Esophagus squamous epithelium (tissue), 5 donors: ENCODE measurements at regions not wholly inside any gene's neighbourhood (a gene's known extent, or its start where the extent isn't known, plus 50 kb on each side); places are given as distances from the start of the nearest gene placed in this dataset.
"Not testable (repeated sequence)": the region's sequence is repeated elsewhere in the genome, so short reads cannot be mapped to it uniquely, and the experiment has no call there.

Source experiments
- DNase-seq: peaks from one replicate; lab custom pipeline; 2025; lab: John Stamatoyannopoulos, UW
- H3K27ac ChIP-seq, 4 donors: fragments of 200-600 bp; sonication (generic); one replicate each; pipeline ENCODE4 v1.5.1; 2016 to 2019; ENCODE audit warnings: mild to moderate bottlenecking in 1 of 4
- H3K27me3 ChIP-seq, 4 donors: fragments of 200-600 bp; sonication (generic); 1 replicate in 3 of 4; 2 replicates in 1 of 4; pipeline versions ENCODE4 v1.5.1 to v1.6.0; 2017 to 2021; ENCODE audit warnings: antibody characterized with exemption in 1 of 4
- H3K36me3 ChIP-seq, 3 donors: fragments of 200-600 bp; sonication (generic); one replicate each; pipeline ENCODE4 v1.5.1; 2016 to 2019
- H3K4me1 ChIP-seq, 3 donors: fragments of 200-600 bp; sonication (generic); one replicate each; pipeline ENCODE4 v1.5.1; 2017 to 2019
- H3K4me3 ChIP-seq, 4 donors: fragments of 200-600 bp; sonication (generic); 1 replicate in 3 of 4; 2 replicates in 1 of 4; pipeline ENCODE4 v1.5.1; 2016 to 2019; ENCODE audit warnings: mild to moderate bottlenecking in 2 of 4, moderate library complexity in 1 of 4
- H3K9me3 ChIP-seq, 3 donors: fragments of 200-600 bp; sonication (generic); one replicate each; pipeline ENCODE4 v1.5.1; 2016 to 2019
- CTCF ChIP-seq, 6 experiments: fragments of 450-650 bp in 4 of 6; fragments of 200-600 bp in 2 of 6; sonication (generic) in 2 of 6; IDR thresholded peaks; one replicate each; pipeline ENCODE4 v1.5.1; 2016 to 2019; ENCODE audit warnings: antibody characterized with exemption in 6 of 6, mild to moderate bottlenecking in 4 of 6, moderate library complexity in 4 of 6
- POLR2A ChIP-seq, 4 donors: fragments of 450-650 bp; IDR thresholded peaks; one replicate each; pipeline ENCODE4 v1.6.1; 2017; ENCODE audit warnings: antibody characterized with exemption in 4 of 4, mild to moderate bottlenecking in 4 of 4, moderate library complexity in 3 of 4
- WGBS, 2 donors: methylation state at CpG; one replicate each; pipeline ENCODE4 v1.1.5; 2018; 5-methylcytosine and 5-hydroxymethylcytosine counted together
- intact Hi-C: fragments of 100-400 bp; cut with DNase I; formaldehyde crosslinking; loops from one replicate; pipeline ENCODE4 v1.15.0; 2022
- donor health status: DM: yes; HTN: yes; CAD: no.

DNA sequence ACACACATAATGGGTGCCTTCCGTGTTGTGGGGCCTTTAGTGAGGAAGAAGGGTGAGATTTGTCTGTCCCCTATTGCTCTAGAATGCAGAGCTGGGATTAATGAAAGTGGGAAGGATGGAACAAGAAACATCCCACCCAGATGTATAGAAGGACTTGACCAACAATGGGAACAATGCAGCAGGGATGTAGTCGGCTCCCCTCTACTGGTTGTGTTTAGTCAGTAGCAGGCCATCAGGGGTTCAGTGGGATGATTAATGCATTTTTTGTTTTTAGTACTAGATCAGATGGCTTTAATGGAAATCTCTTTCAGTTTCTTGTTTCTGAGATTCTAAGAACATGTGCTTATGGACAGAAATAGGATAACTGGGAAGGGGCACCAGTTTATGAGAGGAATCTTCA, 156.0 kb upstream of the ROPN1 start:
- Histone ChIP-seq H3K27ac (no peak overlapping the region), H3K4me1 (peaks cover 0 to 3% (median 0%) of the 10 kb centered on the region in 3 donors), H3K36me3 (no peaks in the 10 kb centered on the region), H3K9me3 (no peaks in the 10 kb centered on the region), H3K27me3 (peaks cover 0 to 5% (median 0%) of the 10 kb centered on the region in 4 donors), H3K4me3 (no peak overlapping the region)
- 75 to 100% methylated on average over 2 of the region's 2 CpGs for WGBS, 2 donors
- intact Hi-C loops, result no loop called here
- no peak for DNase-seq
- TF ChIP-seq POLR2A (IDR thresholded peaks at IDR 0.05) (no peak), CTCF (IDR thresholded peaks at IDR 0.05) (no peak)

DNA sequence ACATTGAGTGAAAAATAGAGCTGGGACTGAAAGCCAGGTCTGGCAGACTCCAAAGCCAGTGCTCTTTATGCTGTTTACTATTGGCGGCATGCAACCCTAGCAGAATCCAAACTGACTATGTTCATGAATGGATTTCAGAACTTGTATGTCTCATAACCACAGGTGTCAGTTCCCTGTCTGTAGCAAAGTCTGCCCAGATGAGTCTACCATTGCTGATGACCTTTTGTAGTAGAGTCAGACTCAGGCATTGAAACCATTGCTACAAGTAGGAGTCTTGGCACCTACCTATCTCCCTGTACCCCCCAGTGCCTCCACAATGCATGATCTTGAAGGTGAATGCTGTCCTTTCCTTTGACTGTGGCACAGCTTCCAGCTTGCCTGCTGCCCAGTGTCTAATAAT, 157.2 kb upstream of the ROPN1 start:
- 88 to 93% methylated on average over 1 of the region's 1 CpG for WGBS, 2 donors
- Histone ChIP-seq H3K4me1 (peaks cover 0 to 3% (median 0%) of the 10 kb centered on the region in 3 donors), H3K36me3 (no peaks in the 10 kb centered on the region), H3K27me3 (peaks cover 0 to 2% (median 0%) of the 10 kb centered on the region in 4 donors), H3K4me3 (no peak overlapping the region), H3K9me3 (no peaks in the 10 kb centered on the region), H3K27ac (no peak overlapping the region)
- no peak for TF ChIP-seq POLR2A (IDR thresholded peaks at IDR 0.05)
- no peak for DNase-seq
- intact Hi-C loops, result no loop called here

GRCh38 chr3:124149771-124150170, 157.8 kb upstream of the ROPN1 start:
- peaks cover 0 to 3% (median 0%) of the 10 kb centered on the region in 3 donors for H3K4me1 ChIP-seq
- WGBS, 2 donors, result 58 to 68% methylated on average over 3 of the region's 3 CpGs
- H3K36me3 ChIP-seq, result no peaks in the 10 kb centered on the region
- no peaks in the 10 kb centered on the region for H3K9me3 ChIP-seq
- H3K27ac ChIP-seq, result no peak overlapping the region
- DNase-seq, result no peak
- no peak overlapping the region for H3K4me3 ChIP-seq
- H3K27me3 ChIP-seq, result no peaks in the 10 kb centered on the region
- TF ChIP-seq POLR2A (IDR thresholded peaks at IDR 0.05), result no peak
- no peak for TF ChIP-seq CTCF (IDR thresholded peaks at IDR 0.05)
- intact Hi-C loops, result no loop called here

- H3K4me3 ChIP-seq, result not testable (repeated sequence)
- WGBS, 2 donors, result 89 to 100% methylated on average over 1 of the region's 1 CpG
- peaks cover 0 to 13% (median 3%) of the 10 kb centered on the region in 3 donors for H3K4me1 ChIP-seq
Observed at GRCh38 chr3:124152891-124153290, 161.0 kb upstream of the ROPN1 start.

GRCh38 chr3:124156866-124157712, 165.2 kb upstream of the ROPN1 start:
- intact Hi-C loops, result no loop called here
- Histone ChIP-seq H3K4me1 (peaks cover 0 to 13% (median 0%) of the 10 kb centered on the region in 3 donors), H3K9me3 (no peaks in the 10 kb centered on the region), H3K27ac (peak overlapping the region in 1 of 4 donors; percentile 2), H3K27me3 (no peaks in the 10 kb centered on the region), H3K36me3 (no peaks in the 10 kb centered on the region), H3K4me3 (no peak overlapping the region)
- TF ChIP-seq CTCF (IDR thresholded peaks at IDR 0.05) (no peak), POLR2A (IDR thresholded peaks at IDR 0.05) (no peak)
- 33 to 46% methylated on average over 6 of the region's 6 CpGs for WGBS, 2 donors
- no peak for DNase-seq

More at GRCh38 chr3:124152891-124153290, 161.0 kb upstream of the ROPN1 start:
- intact Hi-C loops, H3K27me3 ChIP-seq, H3K36me3 ChIP-seq, H3K27ac ChIP-seq, DNase-seq, H3K9me3 ChIP-seq: not testable (repeated sequence)

DNA sequence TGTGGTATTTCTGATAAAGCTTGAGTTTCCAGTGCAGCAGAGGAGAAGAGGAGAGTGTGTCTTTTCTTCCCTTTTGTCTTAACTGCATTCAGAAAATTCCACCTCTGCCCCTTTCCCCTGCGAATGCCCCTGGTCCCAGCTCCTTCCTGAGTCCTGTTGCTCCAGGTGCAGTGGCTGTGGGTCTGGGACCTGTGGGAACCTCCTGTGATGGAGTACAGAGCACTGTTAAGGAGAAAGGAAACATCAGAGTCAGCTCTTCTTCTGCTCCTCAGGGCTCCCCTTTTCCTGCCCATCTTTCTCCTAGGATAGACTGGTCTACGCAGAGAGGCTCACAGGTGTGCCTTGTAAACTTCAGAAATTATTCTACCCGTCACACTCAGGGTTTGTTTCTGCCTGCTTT, 165.8 kb upstream of the ROPN1 start:
- no peaks in the 10 kb centered on the region for H3K9me3 ChIP-seq
- no peak overlapping the region for H3K27ac ChIP-seq
- peaks cover 0 to 13% (median 0%) of the 10 kb centered on the region in 3 donors for H3K4me1 ChIP-seq
- H3K36me3 ChIP-seq, result no peaks in the 10 kb centered on the region
- 51 to 53% methylated on average over 3 of the region's 3 CpGs for WGBS, 2 donors
- DNase-seq, result no peak
- intact Hi-C loops, result no loop called here
- TF ChIP-seq CTCF (IDR thresholded peaks at IDR 0.05), result no peak
- no peaks in the 10 kb centered on the region for H3K27me3 ChIP-seq
- no peak overlapping the region for H3K4me3 ChIP-seq
